HG03571 (cell line): ENCODE measurements at regions not wholly inside any gene's neighbourhood (a gene's known extent, or its start where the extent isn't known, plus 50 kb on each side); places are given as distances from the start of the nearest gene placed in this dataset.

Experiments
- ATAC-seq: cut with Tn5 transposase; IDR thresholded peaks from one replicate; pipeline ENCODE4 v1.9.1; 2021; ENCODE audit not compliant: unreplicated experiment

DNA sequence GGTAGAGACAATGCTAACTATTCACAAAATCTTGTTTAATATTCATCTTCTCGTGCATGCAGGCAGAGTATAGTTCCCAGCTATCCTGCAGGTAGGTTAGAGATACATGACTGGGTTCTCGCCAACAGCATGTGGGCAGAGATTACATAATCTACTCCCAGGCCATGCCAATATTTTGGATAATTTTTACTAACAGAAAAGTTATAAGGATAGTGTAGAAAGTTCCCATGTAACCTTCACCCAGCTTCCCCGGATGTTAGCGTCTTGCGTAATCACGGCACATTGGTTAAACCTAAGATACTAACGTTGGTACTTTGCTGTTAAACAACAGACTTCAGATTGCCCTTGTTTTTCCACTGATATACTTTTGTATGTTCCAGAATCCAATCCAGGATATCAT lies 215.5 kb upstream of the LARGE1 start:
- no peak for ATAC-seq

DNA sequence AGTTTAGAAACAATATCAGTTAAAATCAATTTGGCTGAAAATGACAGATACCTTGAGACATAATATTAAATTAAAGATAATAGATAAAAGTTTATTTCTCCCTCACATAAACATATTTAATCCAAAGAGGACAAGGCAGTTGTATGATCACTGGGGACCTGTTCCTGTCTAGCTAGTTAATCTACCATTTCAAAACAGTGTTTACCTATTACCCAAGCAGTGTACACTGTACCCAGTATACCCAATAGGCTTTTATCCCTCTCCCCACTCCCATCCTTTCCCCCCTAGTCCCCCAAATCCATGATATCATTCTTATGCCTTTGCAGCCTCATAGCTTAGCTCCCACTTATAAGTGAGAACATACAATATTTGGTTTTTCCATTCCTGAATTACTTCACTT lies 229.7 kb upstream of the LARGE1 start:
- ATAC-seq, result no peak

DNA sequence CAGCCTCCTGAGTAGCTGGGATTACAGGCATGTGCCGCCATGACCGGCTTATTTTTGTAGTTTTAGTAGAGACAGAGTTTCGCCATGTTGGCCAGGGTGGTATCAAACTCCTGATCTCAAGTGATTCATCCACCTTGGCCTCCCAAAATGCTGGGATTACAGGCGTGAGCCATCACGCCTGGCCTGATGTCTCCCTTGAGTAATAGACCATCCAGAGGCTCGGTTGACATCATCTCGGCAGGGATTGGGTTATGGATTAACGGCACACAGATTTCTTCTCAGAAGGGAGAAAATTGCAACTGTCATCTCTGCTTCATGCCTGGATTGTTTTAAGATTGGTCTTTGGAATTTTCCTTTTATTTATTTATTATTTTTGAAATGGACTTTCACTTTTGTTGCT lies 239.2 kb upstream of the LARGE1 start:
- no peak for ATAC-seq

DNA sequence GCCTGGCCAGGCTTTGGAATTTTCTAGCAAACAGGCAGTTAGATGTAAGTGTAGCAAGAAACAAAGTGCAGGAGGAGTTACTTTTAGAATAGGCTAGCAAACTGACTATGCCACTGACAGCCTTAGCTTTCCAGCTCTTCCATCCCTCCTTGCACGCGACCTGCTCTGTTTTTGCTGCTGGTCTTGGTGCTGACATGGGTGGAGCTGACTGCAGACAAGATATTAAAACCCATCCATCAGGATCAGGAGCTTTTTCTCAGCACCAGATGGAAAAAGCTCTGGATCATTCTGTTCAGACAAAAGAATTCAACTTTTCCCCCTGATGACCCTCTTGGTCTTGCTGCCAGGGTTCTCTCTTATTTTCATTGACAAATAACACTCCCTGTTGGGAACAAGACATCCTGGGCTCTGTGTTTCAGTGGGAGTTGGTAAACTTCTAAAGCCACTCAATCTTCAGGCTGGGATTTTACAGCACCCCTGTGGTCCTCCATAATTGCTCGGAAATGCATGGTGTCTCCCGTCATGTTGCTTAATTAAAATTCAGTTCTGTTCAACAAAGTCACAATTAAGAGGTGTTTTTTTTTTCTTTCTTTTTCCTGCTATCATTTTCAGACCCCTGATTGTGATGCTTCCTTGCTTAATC lies 240.0 kb upstream of the LARGE1 start:
- no peak for ATAC-seq

- ATAC-seq, result no peak
Observed at GRCh38 chr22:34161431-34162123, 241.3 kb upstream of the LARGE1 start.

DNA sequence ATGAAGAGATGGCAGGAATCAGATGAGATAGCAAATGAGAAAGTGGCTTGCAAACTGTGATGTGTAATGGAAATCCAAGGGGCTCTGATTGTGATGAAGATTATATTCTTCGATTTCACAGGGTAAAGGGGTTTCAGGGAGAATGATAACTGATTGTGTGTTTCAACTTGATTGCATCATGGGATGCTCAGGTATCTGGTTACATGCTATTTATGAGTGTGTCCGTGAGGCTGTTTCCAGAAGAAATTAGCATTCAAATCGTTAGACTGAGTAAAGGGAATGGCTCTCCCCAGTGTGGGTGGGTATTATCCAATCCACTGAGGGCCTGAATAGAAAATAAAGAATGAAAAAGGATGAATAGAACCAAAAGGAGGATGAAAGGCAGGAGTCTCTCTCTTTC lies 278.7 kb upstream of the LARGE1 start:
- no peak for ATAC-seq

DNA sequence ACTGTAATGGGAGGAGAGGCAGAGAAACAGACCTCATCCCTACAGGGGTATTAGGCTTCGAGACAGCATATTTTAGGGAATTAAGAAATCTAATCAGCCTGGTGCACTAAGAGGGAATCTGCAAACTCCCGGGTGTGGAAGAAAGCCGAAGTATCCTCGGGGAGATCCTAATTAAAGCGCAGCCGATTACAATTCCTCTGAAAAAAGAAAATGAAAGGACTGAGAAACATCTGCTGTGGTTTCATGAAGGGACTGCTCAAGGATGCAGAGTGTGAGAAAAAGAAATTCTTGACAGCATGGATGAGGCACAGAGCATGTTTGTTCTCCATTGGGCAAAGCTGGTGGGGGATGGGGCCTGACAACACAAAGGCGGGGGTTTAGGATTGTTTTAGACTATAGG lies 290.0 kb upstream of the LARGE1 start:
- ATAC-seq, result no peak

GRCh38 chr22:34214372-34214771 lies 294.1 kb upstream of the LARGE1 start:
- no peak for ATAC-seq

DNA sequence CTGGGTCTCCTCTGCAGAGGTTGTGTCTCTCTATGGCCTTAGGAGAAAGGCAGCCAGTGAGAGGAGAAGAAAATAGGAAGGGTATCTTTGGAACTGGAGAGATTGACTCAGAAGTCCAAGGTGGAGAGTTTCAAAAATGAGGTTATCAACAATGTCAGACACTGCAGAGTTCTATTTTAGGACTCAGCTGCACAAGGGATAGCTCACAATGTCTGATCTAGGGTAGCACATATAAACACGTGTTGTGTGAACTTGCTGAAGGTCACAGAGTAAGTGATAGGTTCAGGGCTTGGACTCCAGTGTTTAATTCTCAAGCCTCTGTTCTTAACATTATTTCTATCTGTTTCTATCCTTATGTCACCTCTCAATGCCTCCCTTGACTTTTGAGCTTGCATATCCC lies 305.0 kb upstream of the LARGE1 start:
- no peak for ATAC-seq

- no peak for ATAC-seq
Observed at GRCh38 chr22:34236527-34236926, 316.3 kb upstream of the LARGE1 start.

DNA sequence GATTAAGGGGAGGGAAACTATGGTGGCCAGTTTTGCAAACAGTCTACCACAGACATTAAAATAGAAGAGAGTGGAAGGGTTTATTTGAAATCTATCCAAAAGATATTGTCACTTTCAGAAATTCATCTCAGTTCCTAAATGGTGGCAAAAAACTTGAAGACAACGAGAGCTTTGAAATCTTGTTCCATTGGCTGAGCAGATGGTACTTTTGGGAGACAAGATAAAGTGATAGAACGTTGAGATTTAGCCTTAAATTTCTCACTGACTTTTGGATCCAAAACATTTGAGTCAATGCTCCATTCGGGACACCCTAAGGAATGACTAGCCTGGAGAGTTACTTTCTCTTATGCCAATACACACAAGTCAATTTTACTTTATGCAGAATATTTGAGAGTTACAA lies 319.1 kb upstream of the LARGE1 start:
- no peak for ATAC-seq

- no peak for ATAC-seq
Observed at GRCh38 chr22:34243023-34243422, 322.7 kb upstream of the LARGE1 start.

DNA sequence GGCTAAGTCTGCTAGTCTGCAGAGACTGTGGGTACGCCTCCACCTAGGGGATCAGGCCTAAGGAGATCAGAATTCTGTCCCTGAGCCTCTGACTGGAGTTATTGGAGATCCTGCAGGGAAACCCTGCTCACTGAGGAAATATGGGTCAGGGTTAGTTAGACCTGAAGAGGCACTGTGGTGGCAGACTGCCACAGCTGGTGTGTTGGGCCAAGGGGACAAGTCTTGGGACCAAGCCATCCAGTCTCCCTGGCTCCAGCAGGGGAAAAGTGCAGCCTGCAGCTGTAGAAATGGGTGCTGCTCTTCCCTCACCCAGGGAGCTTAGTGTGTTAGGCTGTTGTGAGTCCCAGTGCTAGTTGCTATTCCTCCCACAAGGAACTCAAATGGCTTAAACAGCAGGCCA lies 334.8 kb upstream of the LARGE1 start:
- ATAC-seq, result no peak

DNA sequence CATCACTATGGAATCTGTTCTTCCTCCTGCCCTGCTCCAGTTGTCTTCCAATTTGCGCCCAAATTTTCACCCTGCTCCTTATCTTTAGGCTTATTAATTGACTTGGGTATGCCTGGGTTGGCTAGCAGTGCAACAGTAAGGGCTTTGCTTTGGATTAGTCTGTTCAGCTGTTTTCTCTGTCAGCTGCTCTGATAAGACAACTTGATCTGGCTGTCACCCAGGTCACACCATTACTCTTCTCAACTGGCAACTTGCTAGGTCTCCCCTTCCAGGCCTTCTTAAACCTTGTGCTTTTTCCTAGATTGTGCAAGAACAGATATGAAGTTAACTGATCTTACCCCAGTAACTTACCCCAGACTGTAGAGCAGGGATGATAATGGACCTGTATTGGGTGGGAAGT lies 357.8 kb upstream of the LARGE1 start:
- no peak for ATAC-seq

DNA sequence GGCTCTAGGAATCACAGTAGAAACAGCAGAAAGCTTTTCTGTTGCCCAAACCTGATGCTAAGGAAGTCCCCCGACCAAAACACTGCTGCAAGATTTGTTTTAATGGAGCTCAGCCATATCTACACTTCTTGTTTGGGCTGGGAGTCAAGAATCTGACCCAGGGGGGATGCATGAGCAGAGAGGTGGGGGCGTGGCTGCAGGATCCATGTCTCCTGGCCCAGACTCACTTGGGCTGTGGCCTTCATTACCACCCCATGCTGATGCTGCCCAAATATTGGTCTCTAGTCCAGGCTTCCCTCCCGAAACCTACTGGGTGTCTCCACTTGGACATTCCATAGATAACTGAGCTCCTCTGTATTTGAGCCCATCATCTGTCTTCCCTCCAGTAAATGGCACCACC lies 361.5 kb upstream of the LARGE1 start:
- no peak for ATAC-seq

DNA sequence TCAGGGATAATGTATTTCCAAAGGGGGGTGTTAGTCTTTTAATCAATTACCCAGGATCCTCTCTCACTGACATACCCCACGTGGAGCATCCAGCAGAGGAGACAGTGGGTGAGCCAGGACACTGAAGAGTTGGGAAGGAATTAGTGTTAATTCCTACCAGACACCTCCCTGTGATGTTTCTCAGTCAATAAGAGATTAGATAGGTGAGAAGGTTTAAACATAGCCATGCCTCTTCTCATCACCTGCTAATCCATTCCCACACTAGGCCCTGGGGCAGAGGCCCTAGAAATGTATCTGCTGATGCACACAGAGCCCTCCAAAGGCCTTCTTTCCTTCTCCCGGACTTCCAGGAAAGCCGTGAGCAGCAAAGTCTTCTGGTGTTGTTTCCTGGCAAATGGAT lies 363.6 kb upstream of the LARGE1 start:
- no peak for ATAC-seq

DNA sequence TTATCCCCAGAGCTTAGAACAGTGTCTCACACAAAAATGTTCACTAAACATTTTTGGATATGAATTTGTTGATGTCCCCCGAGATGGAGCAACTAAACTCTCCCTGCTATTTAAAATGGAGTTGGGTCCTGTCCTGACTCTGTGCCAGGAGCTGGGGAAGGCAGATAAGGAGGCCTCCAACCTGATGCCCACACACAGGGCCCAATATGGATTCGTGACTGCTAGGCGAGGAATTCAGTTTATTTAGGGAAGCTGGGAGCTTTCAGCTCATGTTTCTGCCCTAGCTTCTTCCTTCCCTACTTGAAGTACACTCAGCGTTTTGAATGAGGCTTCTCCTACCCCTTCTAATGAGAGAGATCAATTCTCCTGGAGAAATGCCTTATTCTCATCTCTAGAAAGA lies 373.0 kb upstream of the LARGE1 start:
- ATAC-seq, result no peak

GRCh38 chr22:34294476-34294875 lies 374.2 kb upstream of the LARGE1 start:
- no peak for ATAC-seq

GRCh38 chr22:34294986-34295385 lies 374.7 kb upstream of the LARGE1 start:
- no peak for ATAC-seq

GRCh38 chr22:34296461-34296860 lies 376.2 kb upstream of the LARGE1 start:
- no peak for ATAC-seq

- ATAC-seq, result no peak
Observed at GRCh38 chr22:34297536-34298120, 377.4 kb upstream of the LARGE1 start.

GRCh38 chr22:34299496-34299895 lies 379.2 kb upstream of the LARGE1 start:
- ATAC-seq, result no peak

GRCh38 chr22:34301569-34301968 lies 381.3 kb upstream of the LARGE1 start:
- no peak for ATAC-seq
